RWPE1 (cell line): ENCODE measurements at regions not wholly inside any gene's neighbourhood (a gene's known extent, or its start where the extent isn't known, plus 50 kb on each side); places are given as distances from the start of the nearest gene placed in this dataset.

Experiments
- CTCF ChIA-PET: fragments of 350-600 bp; sonication (Branson Sonifier 250); formaldehyde crosslinking; extraction: SDS; loops from one replicate; lab custom pipeline; 2021; lab: Yijun Ruan, JAX
- POLR2A ChIA-PET: fragments of 400-600 bp; formaldehyde crosslinking; extraction: SDS; loops from one replicate; lab custom pipeline; 2020; ENCODE audit warnings: antibody characterized with exemption; ENCODE audit not compliant: low non-redundant PET; lab: Yijun Ruan, JAX
- DNase-seq: peaks from one replicate; pipeline ENCODE4 v3.0.0; 2012; ENCODE audit warnings: low spot score
- H3K27ac ChIP-seq: fragments of 450-650 bp; 2 replicates; pipeline ENCODE4 v1.5.1; 2017
- CTCF ChIP-seq: fragments of 450-650 bp; conservative IDR thresholded peaks from 2 replicates; pipeline ENCODE4 v1.5.1; 2017; ENCODE audit warnings: low read depth, mild to moderate bottlenecking

- TF ChIP-seq CTCF: no peak
- DNase-seq: no peak
- POLR2A ChIA-PET: no interaction called here
- CTCF ChIA-PET: no interaction called here
- no peak overlapping the region for H3K27ac ChIP-seq
Observed at GRCh38 chr11:70880416-70880815, 372.0 kb downstream of the SHANK2 start.

- CTCF ChIA-PET: no interaction called here
- no peak for TF ChIP-seq CTCF
- POLR2A ChIA-PET: no interaction called here
- DNase-seq: no peak
- H3K27ac ChIP-seq: no peak overlapping the region
Observed at GRCh38 chr11:70881948-70882715, 370.2 kb downstream of the SHANK2 start.

- no peak for DNase-seq
- POLR2A ChIA-PET: no interaction called here
- CTCF ChIA-PET: no interaction called here
- TF ChIP-seq CTCF: no peak
- no peak overlapping the region for H3K27ac ChIP-seq
Observed at GRCh38 chr11:70882716-70883085, 369.7 kb downstream of the SHANK2 start.

- no peak for TF ChIP-seq CTCF
- no peak for DNase-seq
- CTCF ChIA-PET: no interaction called here
- no peak overlapping the region for H3K27ac ChIP-seq
- POLR2A ChIA-PET: no interaction called here
Observed at GRCh38 chr11:70883323-70883940, 368.9 kb downstream of the SHANK2 start.

- H3K27ac ChIP-seq: no peak overlapping the region
- CTCF ChIA-PET: no interaction called here
- POLR2A ChIA-PET: no interaction called here
- TF ChIP-seq CTCF: no peak
- no peak for DNase-seq
Observed at GRCh38 chr11:70883973-70884623, 368.3 kb downstream of the SHANK2 start.

GRCh38 chr11:70885281-70886231 lies 366.8 kb downstream of the SHANK2 start:
- POLR2A ChIA-PET: no interaction called here
- no peak for TF ChIP-seq CTCF
- DNase-seq: no peak
- H3K27ac ChIP-seq: no peak overlapping the region
- CTCF ChIA-PET: no interaction called here
